ENCODE measurements at regions not wholly inside any gene's neighbourhood (a gene's known extent, or its start where the extent isn't known, plus 50 kb on each side); places are given as distances from the start of the nearest gene placed in this dataset.

GRCh38 chr5:104096451-104096850, 533.9 kb upstream of the NUDT12 start:
- H3K27ac ChIP-seq, result no peak overlapping the region
- no peak overlapping the region for H3K4me3 ChIP-seq
- no peak for TF ChIP-seq CTCF (IDR thresholded peaks at IDR 0.05; ENCODE audit: low read depth, low read length)
- DNase-seq (ENCODE audit: low read depth in 1 of 2, low spot score in 1 of 2), result no peak
- H3K27me3 ChIP-seq, result no peaks in the 10 kb centered on the region
- no peaks in the 10 kb centered on the region for H3K9me3 ChIP-seq (ENCODE audit: low read depth)
- no peaks in the 10 kb centered on the region for H3K4me1 ChIP-seq (ENCODE audit: low read depth)
- no peaks in the 10 kb centered on the region for H3K36me3 ChIP-seq

DNA sequence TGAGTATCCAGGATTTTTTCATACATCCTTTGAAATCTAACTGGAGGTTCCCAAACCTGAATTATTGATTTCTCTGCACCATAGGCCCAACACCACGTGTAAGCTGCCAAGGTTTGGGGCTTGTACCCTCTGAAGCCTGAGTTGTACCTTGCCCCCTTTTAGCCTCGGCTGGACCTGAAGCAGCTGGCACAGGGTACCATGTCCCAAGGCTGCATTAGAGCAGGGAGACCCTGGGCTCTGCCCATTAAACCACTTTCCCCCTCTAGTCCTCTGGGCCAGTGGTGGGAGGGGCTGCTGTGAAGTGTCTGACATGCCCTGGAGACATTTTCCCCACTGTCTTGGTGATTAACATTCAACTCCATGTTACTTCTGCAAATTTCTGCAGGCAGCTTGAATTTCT, 532.9 kb upstream of the NUDT12 start:
- no peak overlapping the region for H3K4me3 ChIP-seq
- no peaks in the 10 kb centered on the region for H3K9me3 ChIP-seq (ENCODE audit: low read depth)
- H3K4me1 ChIP-seq (ENCODE audit: low read depth), result no peaks in the 10 kb centered on the region
- no peaks in the 10 kb centered on the region for H3K27me3 ChIP-seq
- no peak for DNase-seq (ENCODE audit: low read depth in 1 of 2, low spot score in 1 of 2)
- no peak overlapping the region for H3K27ac ChIP-seq
- H3K36me3 ChIP-seq, result no peaks in the 10 kb centered on the region
- TF ChIP-seq CTCF (IDR thresholded peaks at IDR 0.05; ENCODE audit: low read depth, low read length), result no peak

DNA sequence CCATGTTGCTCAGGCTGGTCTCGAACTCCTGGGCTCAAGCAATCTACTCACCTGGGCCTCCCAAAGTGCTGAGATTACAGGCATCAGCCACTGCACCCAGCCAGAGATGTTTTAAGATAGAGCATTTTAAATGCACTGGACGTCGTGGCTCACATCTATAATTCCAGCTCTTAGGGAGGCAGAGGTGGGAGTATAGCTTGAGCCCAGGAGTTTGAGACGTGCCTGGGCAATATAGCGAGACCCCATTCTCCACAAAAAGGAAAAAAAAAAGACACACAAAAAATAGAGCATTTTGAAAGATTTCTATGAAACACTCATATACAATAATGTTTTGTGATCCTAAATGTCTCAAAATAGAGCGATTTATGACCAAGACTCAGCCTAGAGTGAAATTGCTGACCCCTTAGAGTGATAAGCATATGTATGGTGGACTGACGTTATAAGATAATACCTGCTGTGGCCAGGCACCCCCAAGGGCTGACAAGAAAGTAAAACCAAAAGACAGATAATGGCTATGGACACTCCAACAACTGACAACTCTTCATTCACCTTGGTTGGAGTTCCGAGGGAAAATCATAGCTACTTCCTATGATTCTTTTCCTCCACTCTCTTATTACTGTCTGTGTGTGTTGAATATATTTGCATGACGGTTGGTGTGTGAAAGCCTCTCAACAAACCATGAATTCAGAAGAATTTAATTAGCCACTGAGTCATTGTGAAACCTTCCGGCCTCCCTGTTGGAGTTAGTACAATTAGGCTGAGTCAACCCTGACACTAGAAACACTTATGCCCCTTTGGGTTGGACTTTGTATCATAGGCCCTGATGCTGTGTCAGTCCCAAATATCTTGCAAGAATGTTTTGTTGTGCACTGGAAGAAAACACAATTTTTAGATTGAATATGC, 526.5 kb upstream of the NUDT12 start:
- Histone ChIP-seq H3K27me3 (no peaks in the 10 kb centered on the region), H3K27ac (no peak overlapping the region), H3K36me3 (no peaks in the 10 kb centered on the region), H3K9me3 (ENCODE audit: low read depth) (no peaks in the 10 kb centered on the region), H3K4me1 (ENCODE audit: low read depth) (no peaks in the 10 kb centered on the region), H3K4me3 (no peak overlapping the region)
- TF ChIP-seq CTCF (IDR thresholded peaks at IDR 0.05; ENCODE audit: low read depth, low read length), result no peak
- no peak for DNase-seq (ENCODE audit: low read depth in 1 of 2, low spot score in 1 of 2)

DNA sequence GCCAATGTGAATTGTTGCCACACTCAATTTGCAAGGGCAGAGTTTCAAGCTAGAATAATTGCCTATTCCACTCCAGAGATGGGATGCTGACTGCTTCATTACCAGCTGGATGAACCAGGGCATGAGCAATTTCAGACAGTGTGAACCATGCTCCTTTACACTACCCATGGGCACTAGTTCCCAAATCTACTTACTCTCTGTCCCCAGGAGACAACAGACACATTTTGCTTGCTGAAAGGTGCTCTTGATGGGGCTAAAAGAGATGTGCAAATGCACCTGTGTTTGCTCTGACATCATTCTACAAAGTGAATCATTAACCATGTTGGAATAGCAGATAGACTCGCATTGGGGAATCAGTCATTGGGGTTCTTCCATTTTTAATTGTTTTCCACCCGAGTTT, 522.3 kb upstream of the NUDT12 start:
- H3K4me1 ChIP-seq (ENCODE audit: low read depth), result no peaks in the 10 kb centered on the region
- H3K27ac ChIP-seq, result no peak overlapping the region
- no peak overlapping the region for H3K4me3 ChIP-seq
- H3K9me3 ChIP-seq (ENCODE audit: low read depth), result no peaks in the 10 kb centered on the region
- DNase-seq (ENCODE audit: low read depth in 1 of 2, low spot score in 1 of 2), result no peak
- TF ChIP-seq CTCF (IDR thresholded peaks at IDR 0.05; ENCODE audit: low read depth, low read length), result no peak
- H3K36me3 ChIP-seq, result no peaks in the 10 kb centered on the region
- H3K27me3 ChIP-seq, result no peaks in the 10 kb centered on the region

DNA sequence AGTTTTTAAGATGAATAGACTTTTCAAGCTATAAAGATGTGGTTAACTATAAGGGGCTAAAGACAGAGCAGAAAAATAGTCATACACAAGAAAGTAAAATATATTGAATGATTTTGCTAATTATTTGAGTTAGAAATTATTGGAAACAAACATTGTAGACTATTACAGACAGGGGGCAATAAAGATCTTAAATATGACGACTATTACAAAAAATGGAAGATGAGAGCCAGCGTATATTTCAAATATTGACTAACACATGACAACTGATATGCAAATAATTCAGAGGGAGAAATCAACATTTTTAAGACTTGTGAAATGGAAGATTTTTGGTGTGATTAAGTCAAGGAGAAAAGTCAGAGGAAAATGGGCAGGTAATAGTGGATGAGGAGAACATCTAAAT, 520.2 kb upstream of the NUDT12 start:
- Histone ChIP-seq H3K4me1 (ENCODE audit: low read depth) (no peaks in the 10 kb centered on the region), H3K36me3 (no peaks in the 10 kb centered on the region), H3K27ac (no peak overlapping the region), H3K27me3 (no peaks in the 10 kb centered on the region), H3K4me3 (no peak overlapping the region), H3K9me3 (ENCODE audit: low read depth) (no peaks in the 10 kb centered on the region)
- no peak for TF ChIP-seq CTCF (IDR thresholded peaks at IDR 0.05; ENCODE audit: low read depth, low read length)
- DNase-seq (ENCODE audit: low read depth in 1 of 2, low spot score in 1 of 2), result no peak
